ENCODE measurements at regions not wholly inside any gene's neighbourhood (a gene's known extent, or its start where the extent isn't known, plus 50 kb on each side); places are given as distances from the start of the nearest gene placed in this dataset.

DNA sequence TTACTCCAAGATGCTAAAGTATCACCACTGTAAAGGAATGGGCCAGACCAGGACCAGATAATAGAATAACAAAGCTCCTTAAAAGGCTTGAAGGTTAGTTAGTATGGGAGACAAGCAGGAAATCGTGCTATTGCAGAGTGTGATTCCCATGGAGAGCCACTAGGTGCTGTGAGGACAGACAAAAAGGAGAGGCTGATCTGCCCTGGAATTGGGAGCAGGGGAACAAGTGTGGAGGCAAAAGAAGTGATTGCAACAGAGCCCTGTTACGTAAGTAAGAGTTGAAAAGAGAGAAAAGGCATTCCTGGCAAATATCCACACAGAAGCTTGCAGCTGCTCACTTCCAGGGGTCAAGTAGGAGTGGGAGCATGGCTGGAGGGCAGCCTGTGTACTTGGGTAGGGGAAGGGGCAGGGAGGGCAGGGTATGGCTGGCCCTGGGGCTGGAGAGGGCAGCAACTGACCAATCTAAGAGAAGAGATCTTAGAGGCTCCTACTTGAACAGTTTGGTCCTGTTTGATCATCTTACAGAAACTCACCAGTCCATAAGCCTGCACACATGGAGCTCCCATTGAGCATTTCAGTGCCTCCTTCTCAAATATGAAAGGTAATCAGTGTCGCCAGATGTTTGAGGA, 207.7 kb upstream of the GJB5 start:
- TF ChIP-seq, protein P1, sequence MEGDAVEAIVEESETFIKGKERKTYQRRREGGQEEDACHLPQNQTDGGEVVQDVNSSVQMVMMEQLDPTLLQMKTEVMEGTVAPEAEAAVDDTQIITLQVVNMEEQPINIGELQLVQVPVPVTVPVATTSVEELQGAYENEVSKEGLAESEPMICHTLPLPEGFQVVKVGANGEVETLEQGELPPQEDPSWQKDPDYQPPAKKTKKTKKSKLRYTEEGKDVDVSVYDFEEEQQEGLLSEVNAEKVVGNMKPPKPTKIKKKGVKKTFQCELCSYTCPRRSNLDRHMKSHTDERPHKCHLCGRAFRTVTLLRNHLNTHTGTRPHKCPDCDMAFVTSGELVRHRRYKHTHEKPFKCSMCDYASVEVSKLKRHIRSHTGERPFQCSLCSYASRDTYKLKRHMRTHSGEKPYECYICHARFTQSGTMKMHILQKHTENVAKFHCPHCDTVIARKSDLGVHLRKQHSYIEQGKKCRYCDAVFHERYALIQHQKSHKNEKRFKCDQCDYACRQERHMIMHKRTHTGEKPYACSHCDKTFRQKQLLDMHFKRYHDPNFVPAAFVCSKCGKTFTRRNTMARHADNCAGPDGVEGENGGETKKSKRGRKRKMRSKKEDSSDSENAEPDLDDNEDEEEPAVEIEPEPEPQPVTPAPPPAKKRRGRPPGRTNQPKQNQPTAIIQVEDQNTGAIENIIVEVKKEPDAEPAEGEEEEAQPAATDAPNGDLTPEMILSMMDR (IDR thresholded peaks at IDR 0.05; ENCODE audit: borderline replicate concordance, extremely low read depth, low read length, poor library complexity, severe bottlenecking) = peak; percentile 37
- no peak for TF ChIP-seq EZH2 (IDR thresholded peaks at IDR 0.05; ENCODE audit: borderline replicate concordance, low read depth, low read length, severe bottlenecking)

Measured in DND-41 (cell line).